Activated CD4-positive, alpha-beta T cell treated with anti-CD3 and anti-CD28 coated beads for 36 hours (primary cell): ENCODE measurements at regions not wholly inside any gene's neighbourhood (a gene's known extent, or its start where the extent isn't known, plus 50 kb on each side); places are given as distances from the start of the nearest gene placed in this dataset.

Experiments used
- ATAC-seq: fragments of 200-7000 bp; cut with Tn5 transposase; one replicate; pipeline ENCODE4 v1.10.0; 2021; ENCODE audit warnings: mild to moderate bottlenecking, moderate library complexity
- CTCF ChIA-PET: fragments of 350-600 bp; sonication (Branson Sonifier 250); formaldehyde crosslinking; loops from one replicate; lab custom pipeline; 2021; ENCODE audit warnings: antibody characterized with exemption; lab: Charles Lee
- POLR2A ChIA-PET: fragments of 350-600 bp; sonication (Branson Sonifier 250); formaldehyde crosslinking; loops from one replicate; lab custom pipeline; 2021; ENCODE audit warnings: antibody characterized with exemption, inconsistent platforms; lab: Charles Lee
- DNase-seq: peaks from one replicate; pipeline ENCODE4 v3.0.0-alpha.2; 2020
- H3K27ac Mint-ChIP-seq: one replicate; pipeline ENCODE4 v1.8.0; 2021; ENCODE audit warnings: mixed read lengths
- H3K27me3 Mint-ChIP-seq: one replicate; pipeline ENCODE4 v1.8.0; 2021; ENCODE audit warnings: mixed read lengths
- H3K36me3 Mint-ChIP-seq: one replicate; pipeline ENCODE4 v1.8.0; 2021; ENCODE audit warnings: low read depth, mixed read lengths
- H3K4me1 Mint-ChIP-seq: one replicate; pipeline ENCODE4 v1.8.0; 2021; ENCODE audit warnings: mixed read lengths
- H3K4me3 Mint-ChIP-seq: one replicate; pipeline ENCODE4 v1.8.0; 2021; ENCODE audit warnings: mild to moderate bottlenecking, moderate library complexity, mixed read lengths
- H3K9me3 Mint-ChIP-seq: one replicate; pipeline ENCODE4 v1.8.0; 2021; ENCODE audit warnings: low read depth, mixed read lengths
- intact Hi-C, 2 experiments: fragments of 100-400 bp; cut with DNase I in 1 of 2; cut with micrococcal nuclease in 1 of 2; formaldehyde crosslinking; loops; one replicate each; pipeline versions ENCODE4 v1.14.2 to v1.15.1; 2022 to 2024; cut with DNase I, micrococcal nuclease

GRCh38 chr1:104856518-104856917 lies 1106.8 kb downstream of the AMY1C start:
- ChIA-PET CTCF (no interaction called here), POLR2A (no interaction called here)
- peaks cover 12% of the 10 kb centered on the region for H3K9me3 Mint-ChIP-seq
- H3K4me1 Mint-ChIP-seq: no peaks in the 10 kb centered on the region
- no peak overlapping the region for H3K4me3 Mint-ChIP-seq
- H3K27me3 Mint-ChIP-seq: no peaks in the 10 kb centered on the region
- ATAC-seq: no peak
- intact Hi-C loops: no loop called here
- no peak overlapping the region for H3K27ac Mint-ChIP-seq
- H3K36me3 Mint-ChIP-seq: no peaks in the 10 kb centered on the region
- no peak for DNase-seq

GRCh38 chr1:104868794-104869193 lies 1119.1 kb downstream of the AMY1C start:
- ATAC-seq: no peak
- ChIA-PET POLR2A (no interaction called here), CTCF (interaction anchor here (1.0 kb wide), 1 partner anchor 20 kb away, joined by 3 read pairs; no protein-coding TSS in a partner anchor)
- H3K4me1 Mint-ChIP-seq: no peaks in the 10 kb centered on the region
- no peak overlapping the region for H3K27ac Mint-ChIP-seq
- H3K9me3 Mint-ChIP-seq: peaks cover 1% of the 10 kb centered on the region
- no peaks in the 10 kb centered on the region for H3K27me3 Mint-ChIP-seq
- H3K4me3 Mint-ChIP-seq: no peak overlapping the region
- no peak for DNase-seq
- intact Hi-C loops: no loop called here
- H3K36me3 Mint-ChIP-seq: no peaks in the 10 kb centered on the region

GRCh38 chr1:104874044-104874443 lies 1124.3 kb downstream of the AMY1C start:
- no peaks in the 10 kb centered on the region for H3K27me3 Mint-ChIP-seq
- intact Hi-C loops: no loop called here
- H3K4me3 Mint-ChIP-seq: no peak overlapping the region
- peaks cover 8% of the 10 kb centered on the region for H3K9me3 Mint-ChIP-seq
- no peaks in the 10 kb centered on the region for H3K36me3 Mint-ChIP-seq
- no peak for ATAC-seq
- no peaks in the 10 kb centered on the region for H3K4me1 Mint-ChIP-seq
- no peak for DNase-seq
- CTCF ChIA-PET: no interaction called here
- no peak overlapping the region for H3K27ac Mint-ChIP-seq
- POLR2A ChIA-PET: no interaction called here

GRCh38 chr1:104878203-104878909 lies 1128.7 kb downstream of the AMY1C start:
- Mint-ChIP-seq H3K36me3 (no peaks in the 10 kb centered on the region), H3K9me3 (peaks cover 6% of the 10 kb centered on the region), H3K27me3 (no peaks in the 10 kb centered on the region), H3K4me3 (no peak overlapping the region), H3K4me1 (no peaks in the 10 kb centered on the region), H3K27ac (no peak overlapping the region)
- intact Hi-C loops: no loop called here
- no peak for ATAC-seq
- POLR2A ChIA-PET: no interaction called here
- CTCF ChIA-PET: no interaction called here
- DNase-seq: no peak

GRCh38 chr1:104884939-104885338 lies 1135.2 kb downstream of the AMY1C start:
- Mint-ChIP-seq H3K27ac (no peak overlapping the region), H3K9me3 (peaks cover 3% of the 10 kb centered on the region), H3K27me3 (no peaks in the 10 kb centered on the region), H3K4me1 (no peaks in the 10 kb centered on the region), H3K36me3 (no peaks in the 10 kb centered on the region), H3K4me3 (no peak overlapping the region)
- no peak for DNase-seq
- ChIA-PET CTCF (no interaction called here), POLR2A (no interaction called here)
- intact Hi-C loops: no loop called here
- ATAC-seq: no peak

- no peak overlapping the region for H3K4me3 Mint-ChIP-seq
- ChIA-PET CTCF (no interaction called here), POLR2A (no interaction called here)
- no peaks in the 10 kb centered on the region for H3K36me3 Mint-ChIP-seq
- no peak overlapping the region for H3K27ac Mint-ChIP-seq
- DNase-seq (no peak), ATAC-seq (no peak)
- H3K4me1 Mint-ChIP-seq: no peaks in the 10 kb centered on the region
- H3K9me3 Mint-ChIP-seq: peaks cover 16% of the 10 kb centered on the region
- intact Hi-C loops: no loop called here
- no peaks in the 10 kb centered on the region for H3K27me3 Mint-ChIP-seq
Observed at GRCh38 chr1:104905322-104905721, 1155.6 kb downstream of the AMY1C start.

- ATAC-seq: no peak
- intact Hi-C loops: no loop called here
- POLR2A ChIA-PET: no interaction called here
- no peak overlapping the region for H3K4me3 Mint-ChIP-seq
- H3K4me1 Mint-ChIP-seq: no peaks in the 10 kb centered on the region
- peaks cover 18% of the 10 kb centered on the region for H3K9me3 Mint-ChIP-seq
- H3K27me3 Mint-ChIP-seq: no peaks in the 10 kb centered on the region
- CTCF ChIA-PET: no interaction called here
- H3K36me3 Mint-ChIP-seq: no peaks in the 10 kb centered on the region
- DNase-seq: no peak
- no peak overlapping the region for H3K27ac Mint-ChIP-seq
Observed at GRCh38 chr1:104906141-104906540, 1156.4 kb downstream of the AMY1C start.

- Mint-ChIP-seq H3K27ac (no peak overlapping the region), H3K4me1 (no peaks in the 10 kb centered on the region), H3K36me3 (no peaks in the 10 kb centered on the region), H3K4me3 (no peak overlapping the region), H3K27me3 (no peaks in the 10 kb centered on the region), H3K9me3 (peaks cover 11% of the 10 kb centered on the region)
- POLR2A ChIA-PET: no interaction called here
- intact Hi-C loops: no loop called here
- CTCF ChIA-PET: no interaction called here
- DNase-seq: no peak
- no peak for ATAC-seq
Observed at GRCh38 chr1:104919188-104919587, 1169.5 kb downstream of the AMY1C start.

- no peaks in the 10 kb centered on the region for H3K36me3 Mint-ChIP-seq
- intact Hi-C loops: no loop called here
- ChIA-PET POLR2A (no interaction called here), CTCF (no interaction called here)
- no peak for DNase-seq
- H3K27ac Mint-ChIP-seq: no peak overlapping the region
- no peak for ATAC-seq
- H3K4me3 Mint-ChIP-seq: no peak overlapping the region
- no peaks in the 10 kb centered on the region for H3K27me3 Mint-ChIP-seq
- peaks cover 13% of the 10 kb centered on the region for H3K9me3 Mint-ChIP-seq
- H3K4me1 Mint-ChIP-seq: no peaks in the 10 kb centered on the region
Observed at GRCh38 chr1:104921525-104921924, 1171.8 kb downstream of the AMY1C start.

- no peak for DNase-seq
- no peaks in the 10 kb centered on the region for H3K36me3 Mint-ChIP-seq
- H3K4me1 Mint-ChIP-seq: no peaks in the 10 kb centered on the region
- no peak for ATAC-seq
- intact Hi-C loops: no loop called here
- no peak overlapping the region for H3K27ac Mint-ChIP-seq
- H3K27me3 Mint-ChIP-seq: no peaks in the 10 kb centered on the region
- POLR2A ChIA-PET: no interaction called here
- no peak overlapping the region for H3K4me3 Mint-ChIP-seq
- H3K9me3 Mint-ChIP-seq: peaks cover 16% of the 10 kb centered on the region
- CTCF ChIA-PET: no interaction called here
Observed at GRCh38 chr1:104923075-104923474, 1173.4 kb downstream of the AMY1C start.

- intact Hi-C loops: no loop called here
- DNase-seq (no peak), ATAC-seq (no peak)
- H3K27ac Mint-ChIP-seq: no peak overlapping the region
- H3K4me1 Mint-ChIP-seq: no peaks in the 10 kb centered on the region
- peaks cover 29% of the 10 kb centered on the region for H3K9me3 Mint-ChIP-seq
- POLR2A ChIA-PET: no interaction called here
- no peaks in the 10 kb centered on the region for H3K36me3 Mint-ChIP-seq
- no peak overlapping the region for H3K4me3 Mint-ChIP-seq
- no peaks in the 10 kb centered on the region for H3K27me3 Mint-ChIP-seq
- CTCF ChIA-PET: no interaction called here
Observed at GRCh38 chr1:104929280-104929679, 1179.6 kb downstream of the AMY1C start.

GRCh38 chr1:104932030-104932915 lies 1182.6 kb downstream of the AMY1C start:
- DNase-seq (no peak), ATAC-seq (no peak)
- Mint-ChIP-seq H3K9me3 (peaks cover 23% of the 10 kb centered on the region), H3K4me1 (no peaks in the 10 kb centered on the region), H3K27me3 (no peaks in the 10 kb centered on the region), H3K36me3 (no peaks in the 10 kb centered on the region), H3K4me3 (no peak overlapping the region), H3K27ac (no peak overlapping the region)
- CTCF ChIA-PET: no interaction called here
- intact Hi-C loops: no loop called here
- POLR2A ChIA-PET: no interaction called here
